OCI-LY1 (cell line): ENCODE measurements at regions not wholly inside any gene's neighbourhood (a gene's known extent, or its start where the extent isn't known, plus 50 kb on each side); places are given as distances from the start of the nearest gene placed in this dataset.

Experiments
- H2AFZ ChIP-seq: fragments of 200-600 bp; sonication (generic), shearing (Covaris generic); 2 replicates; pipeline ENCODE4 v1.6.0; 2014; ENCODE audit warnings: antibody characterized with exemption, mild to moderate bottlenecking, low read length
- H3F3A ChIP-seq: fragments of 200-600 bp; sonication (generic), shearing (Covaris generic); 2 replicates; pipeline ENCODE4 v1.6.0; 2014; ENCODE audit warnings: mild to moderate bottlenecking, antibody characterized with exemption, low read length, moderate library complexity; ENCODE audit not compliant: insufficient read depth
- H3K27ac ChIP-seq: fragments of 200-600 bp; sonication (generic); 2 replicates; pipeline ENCODE4 v1.5.1; 2014; ENCODE audit warnings: low read length, mixed run types, mild to moderate bottlenecking, low read depth; ENCODE audit not compliant: poor library complexity, severe bottlenecking
- H3K27me3 ChIP-seq: fragments of 200-600 bp; sonication (generic); 2 replicates; pipeline ENCODE4 v1.6.0; 2014; ENCODE audit warnings: antibody characterized with exemption, mild to moderate bottlenecking, low read length, moderate library complexity; ENCODE audit not compliant: insufficient read depth
- H3K36me3 ChIP-seq: fragments of 200-600 bp; sonication (generic); 2 replicates; pipeline ENCODE4 v1.6.1; 2014; ENCODE audit warnings: mild to moderate bottlenecking, antibody characterized with exemption, low read length, moderate library complexity, mixed read lengths; ENCODE audit not compliant: insufficient read depth
- H3K4me1 ChIP-seq: fragments of 200-600 bp; sonication (generic); 2 replicates; pipeline ENCODE4 v1.5.1; 2014; ENCODE audit warnings: mild to moderate bottlenecking, low read length, moderate library complexity; ENCODE audit not compliant: insufficient read depth, severe bottlenecking
- H3K4me2 ChIP-seq: fragments of 200-600 bp; sonication (generic), shearing (Covaris generic); 2 replicates; pipeline ENCODE4 v1.6.1; 2014; ENCODE audit warnings: low read length
- H3K4me3 ChIP-seq: fragments of 200-600 bp; sonication (generic); 2 replicates; pipeline ENCODE4 v1.5.1; 2014; ENCODE audit warnings: low read length, low read depth, mild to moderate bottlenecking, mixed read lengths; ENCODE audit not compliant: poor library complexity, severe bottlenecking
- H3K79me2 ChIP-seq: fragments of 200-600 bp; shearing (Covaris generic); 2 replicates; pipeline ENCODE4 v1.6.1; 2016; ENCODE audit warnings: mixed run types, low read length, mixed read lengths; ENCODE audit not compliant: insufficient read depth
- H3K9ac ChIP-seq: fragments of 200-600 bp; sonication (generic), shearing (Covaris generic); 2 replicates; pipeline ENCODE4 v1.6.1; 2014; ENCODE audit warnings: mild to moderate bottlenecking, low read length, mixed read lengths
- H3K9me2 ChIP-seq: fragments of 200-600 bp; sonication (generic), shearing (Covaris generic); 2 replicates; pipeline ENCODE4 v1.6.1; 2014; ENCODE audit warnings: low read depth, mild to moderate bottlenecking, low read length, mixed read lengths
- H3K9me3 ChIP-seq: fragments of 200-600 bp; shearing (Covaris generic); 2 replicates; pipeline ENCODE4 v1.6.1; 2014; ENCODE audit warnings: low read length, mixed read lengths
- H4K20me1 ChIP-seq: fragments of 200-600 bp; sonication (generic), shearing (Covaris generic); 2 replicates; pipeline ENCODE4 v1.6.0; 2016; ENCODE audit warnings: mild to moderate bottlenecking, low read length; ENCODE audit not compliant: insufficient read depth
- CTCF ChIP-seq: fragments of 200-600 bp; sonication (generic), shearing (Covaris generic); IDR thresholded peaks from 2 replicates; pipeline ENCODE4 v1.5.1; 2017; ENCODE audit warnings: mild to moderate bottlenecking, antibody characterized with exemption, low read length, moderate library complexity, mixed read lengths
- EZH2 ChIP-seq: fragments of 200-600 bp; sonication (generic), shearing (Covaris generic); IDR thresholded peaks from 2 replicates; pipeline ENCODE4 v1.8.0; 2017; ENCODE audit warnings: borderline replicate concordance, mixed run types, mild to moderate bottlenecking, antibody characterized with exemption, low read length, moderate library complexity, mixed read lengths

- no peaks in the 10 kb centered on the region for H3K9me2 ChIP-seq
- H3K9ac ChIP-seq: no peak overlapping the region
- H3K4me1 ChIP-seq: no peaks in the 10 kb centered on the region
- H3K27ac ChIP-seq: no peak overlapping the region
- TF ChIP-seq CTCF: no peak
- no peak for TF ChIP-seq EZH2
- H3K4me2 ChIP-seq: no peak overlapping the region
- H3K27me3 ChIP-seq: no peaks in the 10 kb centered on the region
- H2AFZ ChIP-seq: no peak overlapping the region
- no peaks in the 10 kb centered on the region for H3K36me3 ChIP-seq
- no peaks in the 10 kb centered on the region for H3F3A ChIP-seq
- no peak overlapping the region for H3K4me3 ChIP-seq
- no peaks in the 10 kb centered on the region for H3K9me3 ChIP-seq
- no peaks in the 10 kb centered on the region for H3K79me2 ChIP-seq
- H4K20me1 ChIP-seq: no peaks in the 10 kb centered on the region
Measured at GRCh38 chr12:25884024-25884919, 74.2 kb upstream of the RASSF8 start.

GRCh38 chr12:25884920-25885234 is 73.6 kb upstream of the RASSF8 start:
- H3K36me3 ChIP-seq: no peaks in the 10 kb centered on the region
- no peaks in the 10 kb centered on the region for H4K20me1 ChIP-seq
- no peak overlapping the region for H3K4me3 ChIP-seq
- no peak overlapping the region for H3K9ac ChIP-seq
- no peaks in the 10 kb centered on the region for H3K9me2 ChIP-seq
- no peaks in the 10 kb centered on the region for H3K4me1 ChIP-seq
- H3K79me2 ChIP-seq: no peaks in the 10 kb centered on the region
- H3K9me3 ChIP-seq: no peaks in the 10 kb centered on the region
- no peak overlapping the region for H3K4me2 ChIP-seq
- H3K27ac ChIP-seq: no peak overlapping the region
- H3F3A ChIP-seq: no peaks in the 10 kb centered on the region
- TF ChIP-seq EZH2: no peak
- no peak for TF ChIP-seq CTCF
- H2AFZ ChIP-seq: no peak overlapping the region
- H3K27me3 ChIP-seq: no peaks in the 10 kb centered on the region

- H3K27ac ChIP-seq: no peak overlapping the region
- no peaks in the 10 kb centered on the region for H3K9me3 ChIP-seq
- no peak overlapping the region for H3K9ac ChIP-seq
- no peaks in the 10 kb centered on the region for H3K9me2 ChIP-seq
- H3K36me3 ChIP-seq: no peaks in the 10 kb centered on the region
- H3K4me1 ChIP-seq: no peaks in the 10 kb centered on the region
- no peaks in the 10 kb centered on the region for H4K20me1 ChIP-seq
- H3K27me3 ChIP-seq: no peaks in the 10 kb centered on the region
- no peak overlapping the region for H3K4me2 ChIP-seq
- H3F3A ChIP-seq: no peaks in the 10 kb centered on the region
- H2AFZ ChIP-seq: no peak overlapping the region
- TF ChIP-seq CTCF (no peak), EZH2 (no peak)
- H3K79me2 ChIP-seq: no peaks in the 10 kb centered on the region
- no peak overlapping the region for H3K4me3 ChIP-seq
Measured at GRCh38 chr12:25886396-25886795, 72.1 kb upstream of the RASSF8 start.
